SH-SY5Y (cell line): ENCODE measurements at regions not wholly inside any gene's neighbourhood (a gene's known extent, or its start where the extent isn't known, plus 50 kb on each side); places are given as distances from the start of the nearest gene placed in this dataset.

Experiments
- GATA2 ChIP-seq: IDR thresholded peaks from 2 replicates; pipeline ENCODE4 v1.6.1; 2011; ENCODE audit warnings: mild to moderate bottlenecking, low read depth, low read length
- GATA3 ChIP-seq: IDR thresholded peaks from 2 replicates; pipeline ENCODE4 v1.6.1; 2011; ENCODE audit warnings: low read depth, mild to moderate bottlenecking, low read length, moderate library complexity

DNA sequence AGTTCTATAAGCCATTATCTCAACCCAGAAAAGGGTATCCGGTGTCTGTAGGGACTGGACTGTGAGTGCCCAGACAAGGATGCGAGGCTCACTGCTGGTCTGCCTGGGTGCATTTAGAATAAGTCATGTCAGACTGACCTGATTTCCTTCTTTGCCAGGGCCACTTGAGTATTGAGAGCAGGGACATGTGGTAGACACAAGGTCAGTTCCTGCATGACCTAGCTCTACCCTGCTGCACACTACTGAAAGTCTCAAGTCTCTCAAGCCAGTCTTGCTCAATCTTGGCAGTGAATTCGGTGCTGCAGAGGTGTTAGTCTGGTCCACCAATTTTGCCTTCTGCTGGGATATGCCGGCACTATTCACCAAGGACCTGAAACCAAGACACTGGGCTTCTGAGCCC, 180.1 kb downstream of the C1orf94 start:
- TF ChIP-seq GATA3 (no peak), GATA2 (no peak)

DNA sequence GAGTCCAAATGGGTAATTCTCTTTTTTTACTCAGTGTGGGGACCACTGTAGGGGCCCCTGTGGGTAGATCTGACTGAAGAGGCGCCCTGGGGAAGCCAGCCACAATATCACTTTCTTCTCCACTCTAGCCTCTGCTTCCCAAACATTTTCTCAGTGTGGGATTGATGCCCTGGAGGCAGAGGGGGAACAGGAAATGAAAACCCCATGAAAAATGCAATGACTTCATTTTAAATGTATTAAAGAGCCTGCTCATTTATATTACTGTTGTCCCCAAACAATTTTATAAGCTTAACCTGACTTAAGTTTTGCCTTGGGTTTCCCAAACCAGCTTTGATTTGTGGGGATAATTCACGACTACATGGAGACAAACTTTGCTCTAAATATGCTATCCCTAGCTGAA, 181.9 kb downstream of the C1orf94 start:
- TF ChIP-seq GATA2 (no peak), GATA3 (no peak)

DNA sequence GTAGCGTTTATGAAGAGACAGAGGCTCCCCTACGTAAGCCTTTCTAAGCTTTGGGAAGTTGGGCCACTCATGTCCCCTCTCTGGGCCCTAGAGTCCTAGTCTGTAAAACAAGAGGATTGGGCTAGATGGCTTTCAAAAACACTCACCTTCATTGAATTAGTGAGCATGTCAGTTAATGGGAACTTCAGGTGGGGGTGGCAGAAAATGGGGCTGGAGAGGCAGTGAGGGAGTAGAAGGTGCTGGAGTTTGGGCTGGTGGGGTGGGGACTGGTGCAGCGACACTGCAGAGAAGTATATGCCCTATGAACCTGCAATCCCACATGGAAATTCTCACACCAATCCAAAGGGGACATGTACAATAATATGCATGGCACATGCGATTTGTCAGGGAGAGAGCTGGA, 182.7 kb downstream of the C1orf94 start:
- TF ChIP-seq GATA3 = no peak
- no peak for TF ChIP-seq GATA2

DNA sequence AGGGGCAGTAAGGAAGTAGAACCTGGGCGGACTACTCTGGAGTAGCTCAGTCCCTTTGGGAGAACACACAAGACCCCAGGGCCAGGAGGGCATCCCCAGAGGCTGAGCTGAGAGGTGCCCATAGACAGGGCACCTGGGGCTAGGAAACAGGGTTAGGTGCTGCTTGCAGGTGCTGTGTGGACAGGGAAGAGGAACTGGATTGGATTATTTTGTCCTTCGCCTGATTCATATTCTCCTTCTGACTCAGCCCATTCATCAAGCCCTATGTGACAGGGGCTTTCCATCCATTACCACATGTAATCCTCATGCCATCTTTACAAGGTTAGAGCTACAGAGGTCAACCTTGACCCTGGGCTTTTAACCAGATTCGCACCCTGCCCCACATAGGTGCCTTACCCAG, 183.9 kb downstream of the C1orf94 start:
- TF ChIP-seq GATA3 = no peak
- TF ChIP-seq GATA2 = no peak

DNA sequence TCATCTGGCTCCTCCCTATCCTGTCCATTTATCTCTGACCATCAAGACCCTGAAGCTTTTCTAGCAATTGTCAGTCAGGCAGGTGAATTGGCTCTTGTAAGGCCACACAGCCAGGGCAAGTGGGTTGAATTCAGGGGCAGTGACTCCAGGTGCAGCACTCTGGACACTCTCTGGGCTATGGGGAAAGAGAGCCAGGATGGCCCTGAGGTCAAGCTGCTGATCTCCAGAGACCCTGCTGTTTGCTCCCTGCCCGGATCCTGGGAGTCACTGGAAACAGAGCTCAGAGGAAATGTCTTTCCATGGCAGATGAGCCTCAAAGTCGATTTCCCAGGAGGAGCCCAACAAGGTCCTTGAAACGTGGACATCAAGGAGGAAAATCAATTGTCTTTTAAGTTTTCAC, 184.4 kb downstream of the C1orf94 start:
- TF ChIP-seq GATA3 (no peak), GATA2 (0 out of 2 replicates have a peak, but pooled peaks have one; percentile 29)

DNA sequence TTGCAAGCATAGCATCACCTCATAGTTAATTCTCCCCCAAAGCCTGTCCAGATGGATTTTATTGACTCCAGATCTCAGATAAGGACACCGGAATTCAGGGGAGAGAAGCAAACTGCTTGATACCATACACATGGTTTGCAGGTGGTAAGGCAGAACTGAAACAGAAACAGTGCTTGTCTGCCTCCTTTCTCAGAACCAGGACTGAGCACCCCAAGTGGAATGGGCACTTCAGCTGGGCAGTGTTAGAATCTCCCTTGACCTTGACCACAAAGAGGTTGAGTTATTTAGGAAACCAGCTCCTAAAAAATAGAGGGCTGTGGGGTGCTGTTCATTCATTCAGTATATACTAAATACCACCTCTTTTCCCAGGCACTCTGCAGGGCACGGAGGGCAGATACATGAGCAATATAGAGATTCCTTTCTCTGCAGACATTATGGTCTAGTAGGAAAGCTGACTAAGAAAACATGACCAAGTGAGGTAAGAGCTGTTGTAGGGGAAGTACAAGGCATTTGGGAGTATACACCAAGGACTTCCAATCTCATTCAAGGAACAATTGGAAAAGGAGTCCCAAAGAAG, 185.2 kb downstream of the C1orf94 start:
- TF ChIP-seq GATA3 (peak; percentile 95), GATA2 (peak; percentile 96)

DNA sequence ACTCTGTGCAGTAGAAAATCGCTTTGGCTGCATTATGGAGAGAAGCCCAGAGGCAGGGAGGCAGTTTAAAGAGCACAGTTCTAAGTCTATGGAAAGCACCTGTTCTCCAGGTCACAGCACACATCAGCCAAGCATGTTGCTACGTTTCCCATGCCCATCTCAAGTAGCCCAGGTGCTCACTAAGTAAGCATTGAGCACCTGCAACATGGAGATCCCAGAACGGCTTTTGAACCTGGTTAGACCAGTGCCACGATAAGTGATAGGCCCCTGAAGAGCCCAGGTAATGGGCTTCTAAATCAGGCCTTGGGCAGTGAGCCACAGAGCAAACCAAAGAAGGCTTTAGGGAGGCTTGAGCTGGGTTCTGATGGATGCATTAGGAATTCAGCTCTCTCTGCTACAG, 186.2 kb downstream of the C1orf94 start:
- TF ChIP-seq GATA2 (no peak), GATA3 (no peak)

DNA sequence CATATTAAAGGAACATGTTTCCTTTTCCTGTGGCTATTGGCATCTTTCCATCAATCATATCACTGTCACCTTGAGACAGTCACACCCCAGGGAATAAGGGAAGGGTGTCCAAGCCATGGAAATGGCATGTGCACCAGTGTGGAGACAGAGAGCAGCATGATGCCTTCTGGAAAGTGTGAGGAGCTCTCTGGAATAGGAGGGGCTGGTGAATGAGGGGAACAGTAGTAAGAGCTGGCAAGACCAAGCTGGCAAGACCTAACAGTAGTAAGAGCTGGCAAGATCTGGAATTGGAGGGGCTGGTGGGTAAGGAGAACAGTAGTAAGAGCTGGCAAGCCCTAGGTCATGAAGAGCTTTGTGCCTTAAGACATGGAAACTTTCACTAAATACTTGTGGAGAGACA, 186.7 kb downstream of the C1orf94 start:
- no peak for TF ChIP-seq GATA2
- no peak for TF ChIP-seq GATA3

DNA sequence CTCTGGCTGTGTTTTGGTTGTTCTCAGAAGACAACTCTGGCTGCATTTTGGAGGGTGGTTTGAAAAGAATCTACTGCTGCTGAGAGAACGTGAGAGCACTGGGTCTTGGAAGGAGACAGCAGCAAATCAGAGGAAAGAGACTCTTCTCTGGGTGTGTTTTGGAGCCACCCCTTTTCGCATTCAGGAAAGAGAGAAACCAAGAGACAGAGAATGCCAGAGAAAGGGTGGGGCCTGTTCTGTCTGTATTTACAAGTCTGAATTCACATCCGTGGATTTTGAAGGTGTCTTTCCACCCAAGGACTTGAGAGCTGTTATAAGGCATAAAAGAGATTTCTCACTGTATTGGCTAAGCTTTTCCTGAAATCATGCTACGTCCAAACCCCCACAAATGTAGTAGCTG, 187.2 kb downstream of the C1orf94 start:
- no peak for TF ChIP-seq GATA3
- TF ChIP-seq GATA2 = no peak

DNA sequence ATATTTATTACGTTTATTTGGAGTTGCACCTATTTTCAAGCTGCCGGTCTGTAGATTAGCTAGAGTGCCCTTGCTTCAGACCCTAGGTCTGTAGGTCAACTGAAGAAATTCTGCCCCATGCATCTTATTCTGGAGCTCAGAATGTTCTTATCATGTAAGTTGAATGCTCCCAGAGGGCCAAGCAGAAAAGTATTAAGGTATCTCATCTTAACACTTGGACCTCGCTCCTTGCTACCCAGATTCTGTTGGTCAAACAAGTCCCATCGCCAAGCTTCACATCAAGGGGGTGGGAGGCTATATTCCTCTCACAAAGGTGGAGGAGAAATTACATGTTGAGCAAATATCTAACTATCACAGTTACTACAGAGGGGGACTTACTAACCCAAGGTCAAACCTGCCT, 187.7 kb downstream of the C1orf94 start:
- TF ChIP-seq GATA2 (no peak), GATA3 (no peak)

DNA sequence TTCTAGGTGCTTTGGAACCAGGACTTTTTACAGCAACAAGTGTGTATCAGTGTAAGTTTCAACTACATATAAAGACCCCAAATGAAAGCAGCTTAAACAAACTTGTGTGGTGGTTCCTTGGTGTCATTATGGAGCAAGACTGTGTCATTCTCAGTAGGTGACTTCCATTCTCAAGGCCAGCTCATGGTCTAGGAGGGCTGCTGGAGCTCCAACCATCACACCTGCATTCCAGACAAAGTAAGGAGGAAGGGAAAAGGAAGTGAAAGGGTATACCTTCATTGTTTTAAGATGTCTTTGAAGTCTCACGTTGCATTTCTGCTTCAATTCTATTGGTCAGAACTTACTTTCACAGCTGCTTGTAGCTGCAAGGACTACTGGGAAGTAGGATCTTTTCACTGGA, 188.6 kb downstream of the C1orf94 start:
- no peak for TF ChIP-seq GATA3
- no peak for TF ChIP-seq GATA2

DNA sequence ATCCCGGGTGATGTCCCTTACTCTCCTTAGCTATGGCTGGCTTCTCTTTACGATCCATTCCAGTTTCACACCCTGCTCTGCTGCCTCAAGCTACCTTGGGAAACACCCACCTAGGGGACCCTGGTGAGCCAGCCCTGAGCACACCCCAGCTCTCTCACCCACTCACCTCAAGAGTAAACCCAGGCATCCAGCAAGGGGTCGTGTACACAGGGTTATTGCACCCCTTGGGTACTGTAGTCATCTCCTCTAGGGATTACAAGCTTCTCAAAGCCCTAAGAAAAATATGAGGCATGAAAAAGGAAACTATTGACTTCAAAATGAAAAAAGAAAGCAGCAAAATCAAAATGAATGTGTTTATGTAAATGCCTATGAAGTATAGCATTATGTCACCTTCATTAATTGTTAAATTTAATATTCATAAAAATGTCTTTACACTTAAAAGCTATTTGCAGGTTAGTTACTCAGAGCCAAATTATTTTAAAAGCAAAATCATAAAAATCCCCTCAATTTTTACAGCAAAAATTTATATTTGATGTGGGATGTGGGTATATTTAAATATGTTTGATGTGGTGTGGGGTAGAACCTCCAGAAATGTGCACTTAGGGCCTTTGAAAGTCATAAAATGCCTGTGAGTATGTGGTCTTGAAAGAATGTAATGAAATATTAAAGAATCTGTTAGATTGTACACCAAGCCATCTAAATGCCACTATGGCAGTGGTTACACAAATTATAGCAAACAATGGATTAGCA, 190.3 kb downstream of the C1orf94 start:
- no peak for TF ChIP-seq GATA2
- TF ChIP-seq GATA3 = no peak

DNA sequence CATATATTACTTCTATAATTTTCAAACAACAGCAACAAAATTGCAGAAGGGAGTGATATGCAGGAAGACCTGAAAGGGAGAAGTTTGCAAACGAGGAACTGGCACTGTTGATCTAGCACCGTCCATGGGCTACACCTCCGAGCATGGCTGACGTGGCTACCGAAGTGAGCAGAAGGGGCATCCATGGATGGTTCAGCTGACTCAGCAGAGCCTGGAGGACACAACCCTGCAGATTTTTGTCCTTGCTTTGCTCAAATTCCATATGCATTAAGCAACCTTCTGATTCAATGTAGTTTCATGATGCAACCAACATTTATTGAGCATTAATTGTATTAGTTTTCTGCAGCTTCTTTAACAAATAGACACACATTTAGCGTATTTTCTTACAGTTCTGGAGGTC, 191.2 kb downstream of the C1orf94 start:
- TF ChIP-seq GATA3 = no peak
- no peak for TF ChIP-seq GATA2

DNA sequence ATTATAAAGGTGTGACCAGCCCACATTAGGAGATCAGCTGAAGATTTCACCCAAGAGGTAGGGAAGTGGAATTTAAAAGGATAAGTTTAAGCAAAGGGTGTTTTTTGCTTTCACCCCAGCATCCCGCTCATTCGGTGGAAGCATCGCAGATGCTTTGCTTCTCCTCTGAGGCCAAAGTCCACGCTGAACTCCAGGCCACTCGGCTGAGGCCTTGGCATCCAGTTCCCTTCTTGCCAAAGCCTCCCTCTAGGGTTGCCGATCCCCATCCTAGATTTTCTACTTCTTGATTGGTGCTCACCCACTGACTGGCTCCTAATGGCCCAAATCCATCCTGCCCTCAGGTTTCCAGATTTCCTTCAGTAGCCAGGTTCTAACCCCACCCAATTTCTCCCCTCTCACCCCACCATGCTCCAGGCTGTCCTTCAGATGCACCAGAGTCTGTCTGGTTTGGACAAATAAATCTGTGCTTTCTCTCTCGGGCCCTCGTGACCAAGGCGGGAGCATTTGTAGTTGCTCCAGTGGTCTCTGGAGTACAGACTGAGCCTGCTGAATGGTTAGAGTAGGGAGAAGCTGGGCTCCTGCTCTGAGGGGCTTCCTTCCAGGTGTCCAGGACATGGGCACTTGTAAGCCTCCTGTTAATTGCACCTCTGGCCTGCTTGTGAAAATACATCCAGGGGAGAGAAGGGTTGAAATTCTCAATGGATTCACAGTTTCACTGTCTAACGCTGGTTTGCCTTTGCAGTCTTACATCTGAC, 193.2 kb downstream of the C1orf94 start:
- TF ChIP-seq GATA2 (no peak), GATA3 (no peak)

DNA sequence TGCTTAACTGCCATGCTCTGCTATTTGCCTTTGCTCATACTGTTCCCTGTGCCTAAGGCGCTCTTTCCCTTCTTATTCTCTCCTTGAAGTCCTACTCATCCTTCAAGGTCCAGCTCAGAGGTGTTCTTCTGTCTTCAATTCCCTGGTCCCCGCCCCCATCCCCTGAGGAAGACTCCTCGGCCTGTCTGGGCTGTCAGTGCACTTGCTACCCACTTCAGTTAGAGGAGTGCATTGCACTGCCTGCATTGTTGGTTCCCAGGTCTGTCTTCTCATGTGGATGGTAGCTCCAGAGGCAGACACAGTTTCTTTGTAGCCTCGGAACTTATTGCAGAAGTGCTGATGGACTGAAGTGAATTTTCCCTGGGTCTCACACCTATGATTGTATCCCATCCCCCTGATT, 194.0 kb downstream of the C1orf94 start:
- no peak for TF ChIP-seq GATA3
- no peak for TF ChIP-seq GATA2
